Choroid plexus epithelial cell (primary cell): ENCODE measurements at regions not wholly inside any gene's neighbourhood (a gene's known extent, or its start where the extent isn't known, plus 50 kb on each side); places are given as distances from the start of the nearest gene placed in this dataset.

ENCODE experiments used
- DNase-seq: peaks from one replicate; pipeline ENCODE4 v3.0.0-alpha.2; 2010; ENCODE audit warnings: low read depth
- H3K4me3 ChIP-seq: 2 replicates; pipeline ENCODE4 v1.5.1; 2011; ENCODE audit warnings: low read depth, mild to moderate bottlenecking, control low read depth, low read length, moderate library complexity
- TF ChIP-seq, protein P1 (sequence below): conservative IDR thresholded peaks from 2 replicates; pipeline ENCODE4 v1.5.1; 2011; ENCODE audit warnings: low read depth, mild to moderate bottlenecking, control low read depth, inconsistent platforms, low read length, moderate library complexity

DNA sequence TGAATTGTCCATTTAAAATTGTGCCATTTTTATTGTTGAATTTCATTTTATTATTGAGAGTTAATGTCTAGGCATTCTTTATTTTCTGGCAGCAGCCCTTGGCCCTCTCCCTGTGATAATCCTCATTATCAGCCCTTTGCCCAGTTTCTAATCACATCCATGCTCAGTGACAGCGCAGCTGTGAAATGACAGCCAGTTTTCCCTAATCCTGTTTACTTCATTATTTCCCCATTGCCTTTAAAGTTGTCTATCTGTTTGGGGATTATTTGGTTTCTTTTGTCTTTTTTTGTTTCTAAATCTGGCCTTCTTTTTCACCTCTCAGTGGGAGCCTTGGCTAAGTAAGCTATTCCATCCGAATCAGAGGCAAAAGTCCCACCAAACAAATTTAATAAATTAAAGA lies 476.9 kb downstream of the SLC6A15 start:
- DNase-seq: no peak
- no peak overlapping the region for H3K4me3 ChIP-seq
- TF ChIP-seq, protein P1, sequence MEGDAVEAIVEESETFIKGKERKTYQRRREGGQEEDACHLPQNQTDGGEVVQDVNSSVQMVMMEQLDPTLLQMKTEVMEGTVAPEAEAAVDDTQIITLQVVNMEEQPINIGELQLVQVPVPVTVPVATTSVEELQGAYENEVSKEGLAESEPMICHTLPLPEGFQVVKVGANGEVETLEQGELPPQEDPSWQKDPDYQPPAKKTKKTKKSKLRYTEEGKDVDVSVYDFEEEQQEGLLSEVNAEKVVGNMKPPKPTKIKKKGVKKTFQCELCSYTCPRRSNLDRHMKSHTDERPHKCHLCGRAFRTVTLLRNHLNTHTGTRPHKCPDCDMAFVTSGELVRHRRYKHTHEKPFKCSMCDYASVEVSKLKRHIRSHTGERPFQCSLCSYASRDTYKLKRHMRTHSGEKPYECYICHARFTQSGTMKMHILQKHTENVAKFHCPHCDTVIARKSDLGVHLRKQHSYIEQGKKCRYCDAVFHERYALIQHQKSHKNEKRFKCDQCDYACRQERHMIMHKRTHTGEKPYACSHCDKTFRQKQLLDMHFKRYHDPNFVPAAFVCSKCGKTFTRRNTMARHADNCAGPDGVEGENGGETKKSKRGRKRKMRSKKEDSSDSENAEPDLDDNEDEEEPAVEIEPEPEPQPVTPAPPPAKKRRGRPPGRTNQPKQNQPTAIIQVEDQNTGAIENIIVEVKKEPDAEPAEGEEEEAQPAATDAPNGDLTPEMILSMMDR: no peak

GRCh38 chr12:84422340-84422739 lies 490.3 kb downstream of the SLC6A15 start:
- no peak for DNase-seq
- H3K4me3 ChIP-seq: no peak overlapping the region
- TF ChIP-seq, protein P1: no peak

GRCh38 chr12:84421103-84421502 lies 491.5 kb downstream of the SLC6A15 start:
- no peak for DNase-seq
- no peak overlapping the region for H3K4me3 ChIP-seq
- TF ChIP-seq, protein P1: no peak

GRCh38 chr12:84416626-84417025 lies 496.0 kb downstream of the SLC6A15 start:
- TF ChIP-seq, protein P1: no peak
- no peak for DNase-seq
- H3K4me3 ChIP-seq: no peak overlapping the region

DNA sequence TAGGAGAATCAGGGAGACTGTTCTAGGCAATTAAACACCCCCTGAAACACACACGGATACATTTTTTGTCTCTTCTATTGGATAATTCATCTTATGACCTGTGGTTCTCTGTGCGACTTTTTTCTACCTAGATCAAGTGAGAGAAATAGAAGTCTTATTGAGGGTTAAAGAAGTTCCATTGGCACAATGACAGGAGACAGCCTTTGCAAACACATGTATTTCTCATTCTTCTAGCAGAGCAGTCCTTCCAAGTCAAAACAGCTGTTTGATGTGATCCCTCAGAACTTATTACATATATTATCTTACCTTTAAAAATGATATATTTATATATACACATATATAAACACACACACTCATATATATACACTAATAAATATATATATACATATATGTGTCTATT lies 496.7 kb downstream of the SLC6A15 start:
- no peak for DNase-seq
- TF ChIP-seq, protein P1: no peak
- no peak overlapping the region for H3K4me3 ChIP-seq

- DNase-seq: no peak
- TF ChIP-seq, protein P1: no peak
- H3K4me3 ChIP-seq: no peak overlapping the region
Measured at GRCh38 chr12:84413656-84414055, 498.9 kb downstream of the SLC6A15 start.

- TF ChIP-seq, protein P1: no peak
- H3K4me3 ChIP-seq: no peak overlapping the region
- DNase-seq: no peak
Measured at GRCh38 chr12:84412226-84412625, 500.4 kb downstream of the SLC6A15 start.
